Endothelial cell of umbilical vein (primary cell): ENCODE measurements at regions not wholly inside any gene's neighbourhood (a gene's known extent, or its start where the extent isn't known, plus 50 kb on each side); places are given as distances from the start of the nearest gene placed in this dataset.

ENCODE experiments used
- EZH2 ChIP-seq: IDR thresholded peaks from 2 replicates; pipeline ENCODE4 v1.6.1; 2012; ENCODE audit warnings: borderline replicate concordance, low read depth, mild to moderate bottlenecking, moderate library complexity, low read length, inconsistent platforms; ENCODE audit not compliant: severe bottlenecking
- FOS ChIP-seq: IDR thresholded peaks from 2 replicates; pipeline ENCODE4 v1.6.1; 2011; ENCODE audit warnings: mild to moderate bottlenecking, low read length, moderate library complexity, borderline replicate concordance; ENCODE audit not compliant: insufficient read depth
- MYC ChIP-seq: IDR thresholded peaks from one replicate; pipeline ENCODE4 v1.6.1; 2011; ENCODE audit warnings: mild to moderate bottlenecking, low read depth, low read length
- POLR2A ChIP-seq: IDR thresholded peaks from 2 replicates; pipeline ENCODE4 v1.6.1; 2012; ENCODE audit warnings: low read depth, mild to moderate bottlenecking, control low read depth, low read length
- POLR2AphosphoS5 ChIP-seq: IDR thresholded peaks from 2 replicates; pipeline ENCODE4 v1.6.1; 2012; ENCODE audit warnings: low read depth, mild to moderate bottlenecking, control low read depth, low read length, moderate library complexity; ENCODE audit not compliant: insufficient read depth
- TF ChIP-seq, protein P1 (sequence below), 2 donors: IDR thresholded peaks; 1 replicate in 1 of 2; 2 replicates in 1 of 2; pipeline ENCODE4 v1.5.1; 2011; ENCODE audit warnings: low read length in 2 of 2, mild to moderate bottlenecking in 2 of 2, moderate library complexity in 2 of 2, control low read depth in 1 of 2, inconsistent platforms in 1 of 2, low read depth in 1 of 2; ENCODE audit not compliant: insufficient read depth in 1 of 2; ENCODE audit errors: extremely low read depth in 1 of 2
- TF ChIP-seq, protein P2 (sequence below): IDR thresholded peaks from 2 replicates; pipeline ENCODE4 v1.6.1; 2011; ENCODE audit not compliant: insufficient read depth, insufficient read length

DNA sequence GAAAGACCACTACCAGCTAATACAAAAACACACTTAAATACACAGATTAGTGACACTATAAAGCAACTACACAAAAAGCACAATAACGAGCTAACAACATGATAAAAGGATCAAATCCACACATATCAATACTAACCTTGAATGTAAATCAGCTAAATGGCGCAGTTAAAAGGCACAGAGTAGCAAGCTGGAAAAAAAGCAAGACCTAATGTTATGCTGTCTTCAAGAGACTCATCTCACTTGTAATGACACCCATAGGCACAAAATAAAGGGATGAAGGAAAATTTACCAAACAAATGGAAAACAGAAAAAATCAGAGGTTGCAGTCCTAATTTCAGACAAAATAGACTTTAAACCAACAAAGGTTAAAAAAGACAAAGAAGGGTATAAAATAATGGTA is 86.3 kb downstream of the NUS1 start:
- TF ChIP-seq, protein P1, sequence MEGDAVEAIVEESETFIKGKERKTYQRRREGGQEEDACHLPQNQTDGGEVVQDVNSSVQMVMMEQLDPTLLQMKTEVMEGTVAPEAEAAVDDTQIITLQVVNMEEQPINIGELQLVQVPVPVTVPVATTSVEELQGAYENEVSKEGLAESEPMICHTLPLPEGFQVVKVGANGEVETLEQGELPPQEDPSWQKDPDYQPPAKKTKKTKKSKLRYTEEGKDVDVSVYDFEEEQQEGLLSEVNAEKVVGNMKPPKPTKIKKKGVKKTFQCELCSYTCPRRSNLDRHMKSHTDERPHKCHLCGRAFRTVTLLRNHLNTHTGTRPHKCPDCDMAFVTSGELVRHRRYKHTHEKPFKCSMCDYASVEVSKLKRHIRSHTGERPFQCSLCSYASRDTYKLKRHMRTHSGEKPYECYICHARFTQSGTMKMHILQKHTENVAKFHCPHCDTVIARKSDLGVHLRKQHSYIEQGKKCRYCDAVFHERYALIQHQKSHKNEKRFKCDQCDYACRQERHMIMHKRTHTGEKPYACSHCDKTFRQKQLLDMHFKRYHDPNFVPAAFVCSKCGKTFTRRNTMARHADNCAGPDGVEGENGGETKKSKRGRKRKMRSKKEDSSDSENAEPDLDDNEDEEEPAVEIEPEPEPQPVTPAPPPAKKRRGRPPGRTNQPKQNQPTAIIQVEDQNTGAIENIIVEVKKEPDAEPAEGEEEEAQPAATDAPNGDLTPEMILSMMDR (IDR thresholded peaks at IDR 0.05; ENCODE audit: extremely low read depth in 1 of 2, insufficient read depth in 1 of 2, low read depth in 1 of 2, low read length in 2 of 2), result no peak
- TF ChIP-seq POLR2AphosphoS5 (no peak), POLR2A (no peak), EZH2 (no peak), FOS (no peak), MYC (no peak)
- TF ChIP-seq, protein P2, sequence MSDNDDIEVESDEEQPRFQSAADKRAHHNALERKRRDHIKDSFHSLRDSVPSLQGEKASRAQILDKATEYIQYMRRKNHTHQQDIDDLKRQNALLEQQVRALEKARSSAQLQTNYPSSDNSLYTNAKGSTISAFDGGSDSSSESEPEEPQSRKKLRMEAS, result no peak
